GM12801 (cell line): ENCODE measurements at regions not wholly inside any gene's neighbourhood (a gene's known extent, or its start where the extent isn't known, plus 50 kb on each side); places are given as distances from the start of the nearest gene placed in this dataset.

Experiments
- TF ChIP-seq, protein P1 (sequence below): IDR thresholded peaks from one replicate; pipeline ENCODE4 v1.5.1; 2011; ENCODE audit warnings: control low read depth; ENCODE audit not compliant: insufficient read length; ENCODE audit errors: extremely low read depth

DNA sequence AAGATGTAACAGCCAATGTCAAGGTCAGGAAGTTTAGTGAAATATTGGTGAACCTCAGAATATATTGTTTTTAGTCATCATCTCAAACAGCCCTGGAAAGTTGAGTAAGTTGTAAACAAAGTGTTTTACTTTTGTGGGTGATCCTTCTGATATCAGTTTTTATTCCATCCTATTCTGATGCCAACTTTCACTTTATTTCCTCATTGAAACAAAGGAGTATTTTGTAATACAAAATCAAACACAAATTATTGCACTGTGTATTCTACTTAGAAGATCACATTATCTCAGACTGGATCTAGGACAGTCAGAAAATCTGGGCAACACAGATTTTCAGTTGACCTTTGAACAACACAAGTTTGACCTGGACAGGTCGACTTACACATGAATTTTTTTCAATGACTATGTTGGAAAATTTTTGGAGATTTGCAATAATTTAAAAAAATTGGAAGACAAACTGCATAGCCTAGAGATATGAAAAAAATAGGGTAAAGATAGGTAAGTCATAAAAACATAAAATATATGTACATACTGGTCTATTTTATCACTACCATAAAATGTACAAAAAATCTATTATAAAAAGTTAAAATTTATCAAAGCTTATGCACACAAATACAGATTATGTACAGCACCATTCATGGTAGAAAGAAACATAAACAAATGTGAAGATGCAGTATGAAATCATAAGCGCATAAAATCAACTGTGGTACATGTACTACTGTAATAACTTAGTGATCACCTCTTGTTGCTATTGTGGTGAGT is 709.1 kb upstream of the FAM241A start:
- TF ChIP-seq, protein P1, sequence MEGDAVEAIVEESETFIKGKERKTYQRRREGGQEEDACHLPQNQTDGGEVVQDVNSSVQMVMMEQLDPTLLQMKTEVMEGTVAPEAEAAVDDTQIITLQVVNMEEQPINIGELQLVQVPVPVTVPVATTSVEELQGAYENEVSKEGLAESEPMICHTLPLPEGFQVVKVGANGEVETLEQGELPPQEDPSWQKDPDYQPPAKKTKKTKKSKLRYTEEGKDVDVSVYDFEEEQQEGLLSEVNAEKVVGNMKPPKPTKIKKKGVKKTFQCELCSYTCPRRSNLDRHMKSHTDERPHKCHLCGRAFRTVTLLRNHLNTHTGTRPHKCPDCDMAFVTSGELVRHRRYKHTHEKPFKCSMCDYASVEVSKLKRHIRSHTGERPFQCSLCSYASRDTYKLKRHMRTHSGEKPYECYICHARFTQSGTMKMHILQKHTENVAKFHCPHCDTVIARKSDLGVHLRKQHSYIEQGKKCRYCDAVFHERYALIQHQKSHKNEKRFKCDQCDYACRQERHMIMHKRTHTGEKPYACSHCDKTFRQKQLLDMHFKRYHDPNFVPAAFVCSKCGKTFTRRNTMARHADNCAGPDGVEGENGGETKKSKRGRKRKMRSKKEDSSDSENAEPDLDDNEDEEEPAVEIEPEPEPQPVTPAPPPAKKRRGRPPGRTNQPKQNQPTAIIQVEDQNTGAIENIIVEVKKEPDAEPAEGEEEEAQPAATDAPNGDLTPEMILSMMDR, result no peak

DNA sequence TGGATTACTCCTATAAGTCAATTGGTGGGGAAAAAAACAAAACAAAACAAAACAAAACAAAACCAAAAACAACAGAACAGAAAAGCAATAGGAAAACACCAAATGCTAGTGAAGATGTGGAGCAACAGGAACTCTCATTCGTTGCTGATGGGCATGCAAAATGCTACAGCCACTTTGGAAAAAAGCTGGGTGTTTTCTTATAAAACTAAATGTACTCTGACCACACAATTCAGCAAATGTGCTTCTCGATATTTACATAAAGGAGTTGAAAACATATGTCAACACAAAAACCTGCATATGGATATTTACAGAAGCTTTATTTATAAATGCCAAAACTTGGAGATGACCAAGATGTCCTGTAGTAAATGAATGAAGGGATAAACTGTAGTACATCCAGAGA is 703.6 kb upstream of the FAM241A start:
- TF ChIP-seq, protein P1, result no peak

DNA sequence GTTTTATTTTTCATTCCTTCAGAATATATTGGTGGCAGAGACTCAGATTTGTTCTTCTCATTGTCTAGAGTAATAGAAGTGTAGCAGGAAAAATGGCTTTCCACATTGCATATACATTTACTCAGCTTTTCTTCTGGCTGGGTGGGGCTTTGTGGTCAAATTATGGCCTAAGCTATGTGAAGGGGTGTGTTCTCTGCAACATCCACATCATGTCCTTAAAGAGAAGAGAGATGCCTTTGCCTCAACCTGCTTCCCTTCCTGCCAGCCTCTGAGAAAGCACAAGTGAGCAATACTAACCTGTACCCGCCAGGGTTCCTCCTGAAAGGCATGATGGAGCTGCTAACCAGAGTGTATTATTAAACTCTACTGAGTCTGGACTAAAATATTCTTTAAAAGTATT is 695.6 kb upstream of the FAM241A start:
- TF ChIP-seq, protein P1, result no peak

DNA sequence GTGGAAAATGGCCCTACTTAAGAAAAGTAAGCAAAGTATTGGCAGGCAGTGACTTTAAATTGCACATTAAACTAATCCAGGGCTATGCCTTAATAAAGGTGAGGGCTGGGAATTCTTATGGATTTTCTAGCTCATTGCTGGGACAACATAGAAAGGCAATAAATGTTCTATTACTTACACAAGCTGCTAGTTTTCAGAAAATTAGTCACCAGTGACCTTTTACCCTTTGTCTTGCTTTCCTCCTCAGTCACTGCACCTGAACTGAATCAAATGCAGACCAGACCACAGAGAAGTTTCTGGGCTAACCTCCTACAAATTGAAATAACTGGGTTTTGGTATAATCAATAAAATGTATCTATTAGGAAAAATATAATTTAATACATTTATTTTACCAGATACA is 694.4 kb upstream of the FAM241A start:
- TF ChIP-seq, protein P1, result no peak

DNA sequence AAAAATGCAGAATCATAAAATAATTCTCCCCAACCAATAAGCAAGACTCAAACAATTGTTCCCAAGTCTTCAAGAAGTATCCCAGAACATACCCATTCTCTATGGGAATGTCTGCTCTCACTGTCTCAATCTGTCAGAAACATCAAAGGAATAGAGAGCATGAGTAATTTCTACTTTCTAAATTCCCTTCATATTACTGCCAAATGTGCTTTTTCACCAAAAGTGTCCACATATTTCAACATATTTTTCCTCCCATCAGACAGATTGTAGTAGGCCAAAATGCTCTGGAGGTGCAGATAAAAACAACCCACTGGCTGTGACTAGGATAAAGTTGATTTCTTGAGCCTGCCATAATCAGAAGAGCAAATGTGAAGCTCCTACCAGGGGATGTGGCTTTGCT is 692.0 kb upstream of the FAM241A start:
- TF ChIP-seq, protein P1, result no peak

DNA sequence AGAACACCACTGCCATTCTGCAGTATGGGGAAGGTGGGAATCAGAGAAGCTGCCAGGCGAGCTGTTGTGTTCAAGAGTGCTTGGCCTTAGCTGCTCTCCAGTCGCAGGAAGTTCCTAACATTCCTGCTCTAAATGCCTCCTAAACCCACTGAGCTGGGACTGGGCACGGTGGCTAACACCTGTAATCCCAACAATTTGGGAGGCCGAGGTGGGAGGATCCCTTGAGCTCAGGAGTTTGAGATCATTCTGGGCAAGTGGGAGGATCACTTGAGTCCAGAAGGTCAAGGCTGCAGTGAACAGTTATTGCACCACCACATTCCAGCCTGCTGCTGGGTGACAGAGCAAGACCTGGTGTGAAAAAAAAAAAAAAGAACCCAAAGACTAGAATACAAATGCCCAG is 690.3 kb upstream of the FAM241A start:
- TF ChIP-seq, protein P1, result no peak

DNA sequence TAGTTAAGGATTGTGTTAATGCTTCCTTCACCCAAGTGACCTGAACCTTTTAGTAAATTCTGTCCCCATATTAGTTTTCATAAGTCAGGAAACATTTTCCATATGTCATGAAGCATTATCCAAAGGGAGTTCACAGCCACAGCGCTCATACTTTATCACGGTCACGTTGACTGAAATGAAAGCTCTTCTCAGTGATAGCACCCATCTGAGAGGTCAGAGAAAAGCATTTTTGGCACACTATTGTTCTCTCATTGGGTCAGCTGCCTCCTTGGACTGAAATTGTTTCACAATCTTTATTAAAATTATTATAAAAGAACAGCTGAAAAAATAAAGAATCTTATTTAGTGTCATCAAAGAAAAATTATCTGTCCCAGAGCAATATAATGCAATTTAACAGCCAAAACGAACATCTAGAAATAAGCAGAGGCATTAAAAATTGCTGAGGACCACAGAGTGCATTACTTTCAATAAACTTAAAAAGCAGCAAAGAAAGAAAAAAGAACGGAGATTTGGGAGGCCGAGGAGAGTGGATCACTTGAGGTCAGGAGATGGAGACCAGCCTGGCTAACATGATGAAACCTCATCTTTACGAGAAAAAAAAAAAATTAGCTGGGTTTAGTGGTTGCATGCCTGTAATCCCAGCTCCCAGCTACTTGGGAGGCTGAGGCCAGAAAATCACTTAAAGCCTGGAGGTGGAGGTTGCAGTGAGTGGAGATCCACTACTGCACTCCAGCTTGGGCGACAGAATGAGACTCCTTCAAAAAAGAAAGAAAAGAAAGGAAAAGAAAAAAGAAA is 680.8 kb upstream of the FAM241A start:
- TF ChIP-seq, protein P1, result no peak
